HCT116 (cell line): ENCODE measurements at regions not wholly inside any gene's neighbourhood (a gene's known extent, or its start where the extent isn't known, plus 50 kb on each side); places are given as distances from the start of the nearest gene placed in this dataset.
"Not testable (repeated sequence)": the region's sequence is repeated elsewhere in the genome, so short reads cannot be mapped to it uniquely, and the experiment has no call there.

Source experiments
- ATAC-seq: fragments of 200-7000 bp; cut with Tn5 transposase; 2 replicates; pipeline ENCODE4 v1.9.1; 2020; ENCODE audit warnings: mild to moderate bottlenecking, moderate library complexity
- BruUV-seq: library from RNA; stranded (reverse); fragments of 400-500 nt; replicated peaks from 2 replicates; lab custom pipeline; 2021; lab: Mats Ljungman, UMichigan
- CTCF ChIA-PET: fragments of 300-600 bp; sonication (Branson Sonifier 250); formaldehyde crosslinking; loops from one replicate; lab custom pipeline; 2021; ENCODE audit warnings: antibody characterized with exemption; lab: Charles Lee
- POLR2A ChIA-PET: fragments of 300-600, 350-600 bp; sonication (Branson Sonifier 250); formaldehyde crosslinking; loops from one replicate; lab custom pipeline; 2021; ENCODE audit warnings: antibody characterized with exemption; lab: Charles Lee
- RAD21 ChIA-PET, 2 experiments: fragments of 300-600 bp; sonication (Branson Sonifier 250); formaldehyde crosslinking; loops; one replicate each; lab custom pipeline; 2023; ENCODE audit warnings: low total read pairs in 2 of 2; ENCODE audit not compliant: uncharacterized antibody in 2 of 2, unreplicated experiment in 2 of 2, low non-redundant PET in 1 of 2; lab: Charles Lee
- DNase-seq: peaks from one replicate; pipeline ENCODE4 v3.0.0-alpha.2; 2010; ENCODE audit warnings: low read depth, low spot score
- H2AFZ ChIP-seq: fragments of 200-600 bp; shearing (Covaris generic), sonication (generic); 2 replicates; pipeline ENCODE4 v1.6.1; 2017; ENCODE audit warnings: low read depth, mixed run types, mixed read lengths, antibody characterized with exemption, low read length; ENCODE audit not compliant: poor library complexity, severe bottlenecking
- H3K27ac ChIP-seq: 2 replicates; pipeline ENCODE4 v1.5.1; 2012; ENCODE audit warnings: low read depth, low read length
- H3K27me3 ChIP-seq: fragments of 200-600 bp; sonication (generic); 2 replicates; pipeline ENCODE4 v1.6.1; 2016; ENCODE audit warnings: mixed run types, low read length, mixed read lengths; ENCODE audit not compliant: insufficient read depth
- H3K36me3 ChIP-seq, 2 experiments: fragments of 200-500 bp in 1 of 2; fragments of 200-600 bp in 1 of 2; sonication (Bioruptor generic) in 1 of 2; sonication (generic) in 1 of 2; 2 replicates each; pipeline versions ENCODE4 v1.5.1 to v1.6.1; 2014 to 2016; ENCODE audit warnings: low read length in 2 of 2, inconsistent platforms in 1 of 2, mixed read lengths in 1 of 2, mixed run types in 1 of 2; ENCODE audit not compliant: insufficient read depth in 2 of 2, control insufficient read depth in 1 of 2
- H3K4me1 ChIP-seq, 2 experiments: fragments of 200-600 bp in 1 of 2; sonication (generic) in 1 of 2; 2 replicates each; pipeline versions ENCODE4 v1.5.1 to v1.6.1; 2012 to 2017; ENCODE audit warnings: low read length in 2 of 2, inconsistent platforms in 1 of 2, mild to moderate bottlenecking in 1 of 2, mixed read lengths in 1 of 2, mixed run types in 1 of 2, moderate library complexity in 1 of 2; ENCODE audit not compliant: insufficient read depth in 2 of 2, control insufficient read depth in 1 of 2
- H3K4me2 ChIP-seq: fragments of 200-600 bp; sonication (generic); 2 replicates; pipeline ENCODE4 v1.6.1; 2017; ENCODE audit warnings: mixed run types, low read length, mixed read lengths
- H3K4me3 ChIP-seq, 2 experiments: fragments of 200-600 bp in 1 of 2; sonication (generic) in 1 of 2; replicated peaks in 1 of 2; 2 replicates each; pipeline ENCODE4 v1.5.1; 2011 to 2016; ENCODE audit warnings: low read length in 2 of 2, control low read depth in 1 of 2, low read depth in 1 of 2, mild to moderate bottlenecking in 1 of 2, mixed read lengths in 1 of 2, mixed run types in 1 of 2
- H3K79me2 ChIP-seq: fragments of 200-600 bp; sonication (generic); 2 replicates; pipeline ENCODE4 v1.6.1; 2017; ENCODE audit warnings: mild to moderate bottlenecking, mixed run types, low read length, moderate library complexity, mixed read lengths; ENCODE audit not compliant: insufficient read depth
- H3K9ac ChIP-seq: fragments of 200-600 bp; sonication (generic); 2 replicates; pipeline ENCODE4 v1.6.1; 2016; ENCODE audit warnings: low read length, mixed read lengths
- H3K9me2 ChIP-seq: fragments of 200-600 bp; sonication (generic), shearing (Covaris generic); 2 replicates; pipeline ENCODE4 v1.6.1; 2017; ENCODE audit warnings: mixed run types, mild to moderate bottlenecking, moderate library complexity; ENCODE audit not compliant: insufficient read depth
- H3K9me3 ChIP-seq, 2 experiments: fragments of 200-500 bp in 1 of 2; fragments of 200-600 bp in 1 of 2; sonication (Bioruptor generic) in 1 of 2; sonication (generic) in 1 of 2; 2 replicates each; pipeline ENCODE4 v1.6.1; 2014 to 2017; ENCODE audit warnings: low read length in 2 of 2, mixed read lengths in 2 of 2, inconsistent platforms in 1 of 2, low read depth in 1 of 2, mild to moderate bottlenecking in 1 of 2, mixed run types in 1 of 2, moderate library complexity in 1 of 2; ENCODE audit not compliant: control insufficient read depth in 1 of 2, insufficient read depth in 1 of 2
- H4K20me1 ChIP-seq: fragments of 200-600 bp; sonication (generic), shearing (Covaris generic); 2 replicates; pipeline ENCODE4 v1.6.1; 2017; ENCODE audit warnings: mixed run types, mild to moderate bottlenecking, moderate library complexity; ENCODE audit not compliant: insufficient read depth
- CBX3 ChIP-seq: IDR thresholded peaks from 2 replicates; pipeline ENCODE4 v1.6.1; 2012; ENCODE audit warnings: low read depth
- EGR1 ChIP-seq: IDR thresholded peaks from 2 replicates; pipeline ENCODE4 v1.6.1; 2012; ENCODE audit warnings: low read depth
- ELF1 ChIP-seq: IDR thresholded peaks from 2 replicates; pipeline ENCODE4 v1.6.1; 2012; ENCODE audit warnings: low read depth, borderline replicate concordance
- EZH2 ChIP-seq: fragments of 200-600 bp; sonication (generic); IDR thresholded peaks from 2 replicates; pipeline ENCODE4 v1.6.1; 2017; ENCODE audit warnings: antibody characterized with exemption, mixed run types
- FOSL1 ChIP-seq: IDR thresholded peaks from 2 replicates; pipeline ENCODE4 v1.6.1; 2012; ENCODE audit warnings: low read depth
- SRF ChIP-seq: IDR thresholded peaks from 2 replicates; pipeline ENCODE4 v1.6.1; 2012; ENCODE audit warnings: low read depth
- intact Hi-C: fragments of 100-400 bp; cut with micrococcal nuclease; formaldehyde crosslinking; loops from 2 replicates; pipeline ENCODE4 v1.10.0; 2022
- TF ChIP-seq, protein P1 (sequence below): IDR thresholded peaks from 2 replicates; pipeline ENCODE4 v1.6.1; 2012

DNA sequence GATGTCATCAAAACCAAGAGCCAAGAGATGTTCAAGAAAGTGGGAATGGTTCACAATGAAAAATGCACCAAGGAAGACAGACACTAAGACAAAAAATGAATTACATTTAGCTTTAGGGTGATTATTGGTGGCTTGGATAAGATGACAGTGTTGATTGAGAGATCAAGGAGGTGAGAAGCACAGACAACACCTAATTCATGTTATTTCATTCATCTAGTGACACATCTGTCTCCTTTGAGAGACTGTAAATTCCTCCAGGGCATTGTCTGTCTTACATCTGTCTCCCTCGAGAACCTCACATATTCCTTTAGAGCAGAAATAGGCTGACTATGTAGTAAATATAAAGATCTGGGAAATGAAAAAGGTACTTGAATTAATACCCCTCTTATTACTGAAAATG, 94.2 kb upstream of the SMIM31 start:
- H4K20me1 ChIP-seq: no peaks in the 10 kb centered on the region
- H3K9ac ChIP-seq: no peak overlapping the region
- BruUV-seq: no TSS peak
- DNase-seq (no peak), ATAC-seq (no peak)
- no peak overlapping the region for H3K4me3 ChIP-seq
- ChIA-PET POLR2A (no interaction called here), CTCF (no interaction called here), RAD21 (no interaction called here)
- no peak overlapping the region for H2AFZ ChIP-seq
- H3K4me1 ChIP-seq: no peaks in the 10 kb centered on the region
- no peak overlapping the region for H3K4me2 ChIP-seq
- no peaks in the 10 kb centered on the region for H3K79me2 ChIP-seq
- no peaks in the 10 kb centered on the region for H3K9me2 ChIP-seq
- no peaks in the 10 kb centered on the region for H3K9me3 ChIP-seq
- H3K27ac ChIP-seq: no peak overlapping the region
- H3K36me3 ChIP-seq: no peaks in the 10 kb centered on the region
- intact Hi-C loops: no loop called here
- TF ChIP-seq, protein P1, sequence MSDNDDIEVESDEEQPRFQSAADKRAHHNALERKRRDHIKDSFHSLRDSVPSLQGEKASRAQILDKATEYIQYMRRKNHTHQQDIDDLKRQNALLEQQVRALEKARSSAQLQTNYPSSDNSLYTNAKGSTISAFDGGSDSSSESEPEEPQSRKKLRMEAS: no peak
- TF ChIP-seq SRF (no peak), EGR1 (no peak), ELF1 (no peak), FOSL1 (no peak), EZH2 (no peak), CBX3 (no peak)
- TF ChIP-seq, all 23 proteins: peak for 0
- H3K27me3 ChIP-seq: no peaks in the 10 kb centered on the region

DNA sequence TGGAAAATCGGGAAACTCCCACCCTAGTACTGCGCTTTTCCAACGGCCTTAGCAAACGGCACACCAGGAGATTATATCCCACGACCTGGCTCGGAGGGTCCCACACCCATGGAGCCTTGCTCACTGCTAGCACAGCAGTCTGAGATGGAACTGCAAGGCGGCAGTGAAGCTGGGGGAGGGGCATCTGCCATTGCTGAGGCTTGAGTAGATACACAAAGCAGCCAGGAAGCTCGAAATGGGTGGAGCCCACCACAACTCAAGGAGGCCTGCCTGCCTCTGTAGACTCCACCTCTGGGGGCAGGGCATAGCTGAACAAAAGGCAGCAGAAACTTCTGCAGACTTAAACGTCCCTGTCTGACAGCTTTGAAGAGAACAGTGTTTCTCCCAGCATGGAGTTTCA, 77.8 kb upstream of the SMIM31 start:
- ATAC-seq, H3K4me1 ChIP-seq, H4K20me1 ChIP-seq, H3K9ac ChIP-seq, H3K27ac ChIP-seq, BruUV-seq, H3K27me3 ChIP-seq, H3K4me3 ChIP-seq, intact Hi-C loops, DNase-seq, RAD21 ChIA-PET, H3K36me3 ChIP-seq, H3K79me2 ChIP-seq, H2AFZ ChIP-seq, H3K9me2 ChIP-seq, POLR2A ChIA-PET, H3K9me3 ChIP-seq, H3K4me2 ChIP-seq: not testable (repeated sequence)
- CTCF ChIA-PET: interaction anchor here (1.1 kb wide), 1 partner anchor 25 kb away, joined by 3 read pairs; no protein-coding TSS in a partner anchor
